Breast epithelium (tissue), 3 donors: ENCODE measurements at regions not wholly inside any gene's neighbourhood (a gene's known extent, or its start where the extent isn't known, plus 50 kb on each side); places are given as distances from the start of the nearest gene placed in this dataset.

Experiments
- CTCF ChIP-seq, 3 donors: fragments of 450-650 bp; IDR thresholded peaks; one replicate each; pipeline ENCODE4 v1.5.1; 2016 to 2017; ENCODE audit warnings: antibody characterized with exemption in 3 of 3, mild to moderate bottlenecking in 3 of 3, moderate library complexity in 3 of 3
- POLR2AphosphoS5 ChIP-seq, 3 donors: sonication (generic); formaldehyde crosslinking; IDR thresholded peaks; one replicate each; pipeline ENCODE4 v1.6.1; 2017; ENCODE audit warnings: antibody characterized with exemption in 3 of 3

- no peak for TF ChIP-seq CTCF (IDR thresholded peaks at IDR 0.05)
- no peak for TF ChIP-seq POLR2AphosphoS5 (IDR thresholded peaks at IDR 0.05)
These were observed 64.5 kb downstream of the CAVIN2 start for GRCh38 chr2:191782351-191782750.
